H9 (cell line): ENCODE measurements at regions not wholly inside any gene's neighbourhood (a gene's known extent, or its start where the extent isn't known, plus 50 kb on each side); places are given as distances from the start of the nearest gene placed in this dataset.

Experiments used
- DNase-seq: peaks from one replicate; pipeline ENCODE4 v3.0.0-alpha.2; 2017
- H2AFZ ChIP-seq: one replicate; pipeline ENCODE4 v1.6.1; 2013; ENCODE audit warnings: mild to moderate bottlenecking, low read length, control low read depth, moderate library complexity
- H2AK5ac ChIP-seq: 2 replicates; pipeline ENCODE4 v1.6.1; 2013; ENCODE audit warnings: low read length, control low read depth, mixed read lengths; ENCODE audit not compliant: insufficient read length
- H2BK120ac ChIP-seq: one replicate; pipeline ENCODE4 v1.6.1; 2013; ENCODE audit warnings: low read depth, mild to moderate bottlenecking, low read length, control low read depth, inconsistent platforms; ENCODE audit not compliant: poor library complexity, severe bottlenecking
- H2BK12ac ChIP-seq: 2 replicates; pipeline ENCODE4 v1.6.1; 2013; ENCODE audit warnings: low read length, control low read depth, mixed read lengths, low read depth; ENCODE audit not compliant: insufficient read length
- H2BK15ac ChIP-seq: 2 replicates; pipeline ENCODE4 v1.6.1; 2013; ENCODE audit warnings: low read depth, low read length, control low read depth
- H2BK20ac ChIP-seq: one replicate; pipeline ENCODE4 v1.6.1; 2013; ENCODE audit warnings: low read depth, mild to moderate bottlenecking, low read length, control low read depth, inconsistent platforms; ENCODE audit not compliant: poor library complexity, severe bottlenecking
- H2BK5ac ChIP-seq: 2 replicates; pipeline ENCODE4 v1.6.1; 2013; ENCODE audit warnings: low read length, control low read depth, mixed read lengths; ENCODE audit not compliant: insufficient read length
- H3K14ac ChIP-seq: 2 replicates; pipeline ENCODE4 v1.6.1; 2013; ENCODE audit warnings: low read length, control low read depth; ENCODE audit not compliant: insufficient read depth
- H3K18ac ChIP-seq: 2 replicates; pipeline ENCODE4 v1.6.1; 2013; ENCODE audit warnings: low read depth, mild to moderate bottlenecking, mixed read lengths, low read length, control low read depth; ENCODE audit not compliant: insufficient read length
- H3K23ac ChIP-seq: 2 replicates; pipeline ENCODE4 v1.6.1; 2013; ENCODE audit warnings: low read length, control low read depth, mixed read lengths, low read depth; ENCODE audit not compliant: insufficient read length
- H3K23me2 ChIP-seq: 2 replicates; pipeline ENCODE4 v1.6.1; 2013; ENCODE audit warnings: low read depth, mild to moderate bottlenecking, mixed read lengths, low read length, control low read depth; ENCODE audit not compliant: insufficient read length, poor library complexity, severe bottlenecking
- H3K27ac ChIP-seq: 2 replicates; pipeline ENCODE4 v1.5.1; 2013; ENCODE audit warnings: low read length, control low read depth, mixed read lengths, low read depth; ENCODE audit not compliant: insufficient read length
- H3K27me3 ChIP-seq: 2 replicates; pipeline ENCODE4 v1.6.1; 2013; ENCODE audit warnings: low read length, control low read depth, inconsistent platforms; ENCODE audit not compliant: insufficient read depth
- H3K4ac ChIP-seq: 2 replicates; pipeline ENCODE4 v1.6.1; 2013; ENCODE audit warnings: low read depth, mild to moderate bottlenecking, control low read depth, inconsistent platforms, low read length, moderate library complexity
- H3K4me1 ChIP-seq: 2 replicates; pipeline ENCODE4 v1.6.1; 2013; ENCODE audit warnings: low read length, control low read depth, inconsistent platforms; ENCODE audit not compliant: insufficient read depth
- H3K4me2 ChIP-seq: 2 replicates; pipeline ENCODE4 v1.6.1; 2013; ENCODE audit warnings: low read length, control low read depth, mixed read lengths; ENCODE audit not compliant: insufficient read length, insufficient read depth
- H3K56ac ChIP-seq: 2 replicates; pipeline ENCODE4 v1.6.1; 2013; ENCODE audit warnings: low read depth, mild to moderate bottlenecking, mixed read lengths, low read length, control low read depth; ENCODE audit not compliant: insufficient read length
- H3K79me1 ChIP-seq: 2 replicates; pipeline ENCODE4 v1.6.1; 2013; ENCODE audit warnings: low read depth, mild to moderate bottlenecking, moderate library complexity, low read length, control low read depth, inconsistent platforms; ENCODE audit not compliant: insufficient read depth, poor library complexity, severe bottlenecking
- H3K79me2 ChIP-seq: 2 replicates; pipeline ENCODE4 v1.6.1; 2013; ENCODE audit warnings: low read length, control low read depth, inconsistent platforms; ENCODE audit not compliant: insufficient read depth
- H3K9ac ChIP-seq: 2 replicates; pipeline ENCODE4 v1.6.1; 2013; ENCODE audit warnings: low read length, control low read depth, mixed read lengths; ENCODE audit not compliant: insufficient read length; ENCODE audit errors: extremely low read depth
- H3K9me3 ChIP-seq: one replicate; pipeline ENCODE4 v1.6.1; 2013; ENCODE audit warnings: low read depth, low read length, inconsistent platforms; ENCODE audit not compliant: control insufficient read depth
- H3T11ph ChIP-seq: one replicate; pipeline ENCODE4 v1.6.1; 2013; ENCODE audit warnings: mild to moderate bottlenecking, low read length, control low read depth, inconsistent platforms
- H4K20me1 ChIP-seq: one replicate; pipeline ENCODE4 v1.6.1; 2013; ENCODE audit not compliant: control insufficient read depth, insufficient read length, insufficient read depth
- H4K5ac ChIP-seq: 2 replicates; pipeline ENCODE4 v1.6.1; 2013; ENCODE audit warnings: low read depth, mild to moderate bottlenecking, mixed read lengths, low read length, control low read depth; ENCODE audit not compliant: insufficient read length
- H4K8ac ChIP-seq: replicated peaks from 2 replicates; pipeline ENCODE4 v1.6.1; 2013; ENCODE audit warnings: low read length, control low read depth, mixed read lengths, low read depth; ENCODE audit not compliant: insufficient read length
- H4K91ac ChIP-seq: 2 replicates; pipeline ENCODE4 v1.6.1; 2013; ENCODE audit warnings: low read depth, mild to moderate bottlenecking, moderate library complexity, mixed read lengths, low read length, control low read depth; ENCODE audit not compliant: insufficient read length
- H3K27ac Mint-ChIP-seq, 3 experiments: 2 replicates in 2 of 3; 3 replicates in 1 of 3; pipeline ENCODE4 v1.8.0; 2020 to 2021; ENCODE audit warnings: mixed read lengths in 3 of 3, mild to moderate bottlenecking in 1 of 3, moderate library complexity in 1 of 3
- H3K27me3 Mint-ChIP-seq: 2 replicates; pipeline ENCODE4 v1.8.0; 2021; ENCODE audit warnings: low read depth, mild to moderate bottlenecking, moderate library complexity, mixed read lengths
- H3K36me3 Mint-ChIP-seq, 3 experiments: 2 replicates in 2 of 3; 3 replicates in 1 of 3; pipeline ENCODE4 v1.8.0; 2020 to 2021; ENCODE audit warnings: low read depth in 3 of 3, mixed read lengths in 3 of 3; ENCODE audit not compliant: insufficient read depth in 1 of 3
- H3K4me1 Mint-ChIP-seq, 2 experiments: 2 replicates each; pipeline ENCODE4 v1.8.0; 2020; ENCODE audit warnings: mixed read lengths in 2 of 2
- H3K4me3 Mint-ChIP-seq, 2 experiments: 2 replicates in 1 of 2; 3 replicates in 1 of 2; pipeline ENCODE4 v1.8.0; 2020 to 2021; ENCODE audit warnings: mild to moderate bottlenecking in 2 of 2, mixed read lengths in 2 of 2, moderate library complexity in 1 of 2
- H3K9me3 Mint-ChIP-seq, 2 experiments: 2 replicates in 1 of 2; 3 replicates in 1 of 2; pipeline ENCODE4 v1.8.0; 2020; ENCODE audit warnings: mild to moderate bottlenecking in 2 of 2, mixed read lengths in 2 of 2, moderate library complexity in 1 of 2
- WGBS: extraction: QIAGEN DNeasy Blood & Tissue Kit; methylation state at CpG from one replicate; pipeline ENCODE4 v1.1.7; 2013; ENCODE audit warnings: missing lambda C conversion rate, low lambda C conversion rate, mixed read lengths; ENCODE audit not compliant: insufficient read length; ENCODE audit errors: extremely low coverage; 5-methylcytosine and 5-hydroxymethylcytosine counted together
- TF ChIP-seq, protein P1 (sequence below): fragments of 200-600 bp; sonication (generic); conservative IDR thresholded peaks from 3 replicates; pipeline ENCODE4 v1.8.0; 2021; ENCODE audit warnings: antibody characterized with exemption, mild to moderate bottlenecking

DNA sequence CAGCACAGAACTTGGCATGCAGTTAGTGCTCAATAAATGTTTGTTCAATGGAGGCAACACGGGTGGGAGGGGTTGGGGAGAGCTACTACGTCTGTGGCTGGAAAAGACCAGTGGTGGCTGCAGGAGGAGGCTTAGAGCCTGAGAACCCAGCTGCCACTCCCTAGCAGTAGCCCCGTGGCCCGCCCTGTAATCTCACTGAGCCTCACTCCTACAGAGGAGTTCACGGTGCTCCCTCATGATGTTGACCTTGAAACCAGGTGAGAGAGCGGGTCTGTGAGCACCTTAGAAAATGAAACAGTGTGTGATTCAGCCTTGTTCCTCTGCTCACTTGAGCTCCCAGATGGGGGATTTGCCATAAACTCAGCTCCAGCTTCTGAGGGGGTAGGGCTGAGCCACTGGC, 299.6 kb downstream of the NPHP4 start:
- Histone ChIP-seq H2AFZ (no peak overlapping the region), H2BK120ac (no peak overlapping the region), H2BK15ac (no peak overlapping the region), H3K9ac (no peak overlapping the region), H2BK12ac (no peak overlapping the region), H3K27ac (no peak overlapping the region), H4K5ac (no peak overlapping the region), H3K56ac (no peak overlapping the region), H3K79me2 (no peaks in the 10 kb centered on the region), H3K9me3 (no peaks in the 10 kb centered on the region), H2AK5ac (no peak overlapping the region), H3K4me2 (no peak overlapping the region), H4K91ac (no peak overlapping the region), H3K4ac (no peak overlapping the region), H3K23ac (no peak overlapping the region), H2BK5ac (no peak overlapping the region), H2BK20ac (no peak overlapping the region), H3K27me3 (no peaks in the 10 kb centered on the region), H3K4me1 (no peaks in the 10 kb centered on the region), H4K8ac (no peak overlapping the region), H3K18ac (no peak overlapping the region), H3K23me2 (no peaks in the 10 kb centered on the region), H3T11ph (no peak overlapping the region), H4K20me1 (no peaks in the 10 kb centered on the region), H3K14ac (no peak overlapping the region), H3K79me1 (no peaks in the 10 kb centered on the region)
- no peaks in the 10 kb centered on the region; a peak in 1 of 7 replicates for H3K36me3 Mint-ChIP-seq
- no peak overlapping the region for H3K27ac Mint-ChIP-seq
- H3K27me3 Mint-ChIP-seq, result peaks cover 3% of the 10 kb centered on the region
- TF ChIP-seq, protein P1, sequence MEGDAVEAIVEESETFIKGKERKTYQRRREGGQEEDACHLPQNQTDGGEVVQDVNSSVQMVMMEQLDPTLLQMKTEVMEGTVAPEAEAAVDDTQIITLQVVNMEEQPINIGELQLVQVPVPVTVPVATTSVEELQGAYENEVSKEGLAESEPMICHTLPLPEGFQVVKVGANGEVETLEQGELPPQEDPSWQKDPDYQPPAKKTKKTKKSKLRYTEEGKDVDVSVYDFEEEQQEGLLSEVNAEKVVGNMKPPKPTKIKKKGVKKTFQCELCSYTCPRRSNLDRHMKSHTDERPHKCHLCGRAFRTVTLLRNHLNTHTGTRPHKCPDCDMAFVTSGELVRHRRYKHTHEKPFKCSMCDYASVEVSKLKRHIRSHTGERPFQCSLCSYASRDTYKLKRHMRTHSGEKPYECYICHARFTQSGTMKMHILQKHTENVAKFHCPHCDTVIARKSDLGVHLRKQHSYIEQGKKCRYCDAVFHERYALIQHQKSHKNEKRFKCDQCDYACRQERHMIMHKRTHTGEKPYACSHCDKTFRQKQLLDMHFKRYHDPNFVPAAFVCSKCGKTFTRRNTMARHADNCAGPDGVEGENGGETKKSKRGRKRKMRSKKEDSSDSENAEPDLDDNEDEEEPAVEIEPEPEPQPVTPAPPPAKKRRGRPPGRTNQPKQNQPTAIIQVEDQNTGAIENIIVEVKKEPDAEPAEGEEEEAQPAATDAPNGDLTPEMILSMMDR, result no peak
- no peaks in the 10 kb centered on the region for H3K9me3 Mint-ChIP-seq
- WGBS, result no CpG with 5 or more reads among the region's 6 CpGs
- peaks cover 20 to 22% of the 10 kb centered on the region in 2 experiments for H3K4me1 Mint-ChIP-seq
- no peak for DNase-seq
- no peak overlapping the region for H3K4me3 Mint-ChIP-seq
